CD4-positive, alpha-beta T cell treated with Interleukin-15 for 4 hours (primary cell): ENCODE measurements at regions not wholly inside any gene's neighbourhood (a gene's known extent, or its start where the extent isn't known, plus 50 kb on each side); places are given as distances from the start of the nearest gene placed in this dataset.

Experiments
- DNase-seq: peaks from one replicate; pipeline ENCODE4 v3.0.0-alpha.2; 2020; ENCODE audit warnings: low spot score

DNA sequence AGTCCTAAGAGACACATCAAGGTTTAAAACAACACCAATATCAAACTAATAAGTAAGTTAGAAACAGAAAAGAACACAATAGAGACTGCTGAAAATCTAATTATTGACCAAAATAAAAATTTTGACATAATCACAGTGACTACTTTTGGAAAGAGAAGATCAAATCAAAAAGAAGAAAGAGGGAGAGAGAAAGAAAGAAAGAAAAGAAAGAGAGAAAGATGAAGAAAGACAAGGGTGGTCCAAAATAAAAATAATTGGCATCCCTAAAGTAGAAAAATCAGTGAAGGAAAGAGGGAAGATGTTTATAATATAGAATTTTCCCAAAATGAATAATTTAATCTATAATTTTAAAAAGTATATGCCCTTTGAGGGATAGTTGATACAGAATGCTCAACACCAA, 118.8 kb upstream of the VIPR2 start:
- no peak for DNase-seq

DNA sequence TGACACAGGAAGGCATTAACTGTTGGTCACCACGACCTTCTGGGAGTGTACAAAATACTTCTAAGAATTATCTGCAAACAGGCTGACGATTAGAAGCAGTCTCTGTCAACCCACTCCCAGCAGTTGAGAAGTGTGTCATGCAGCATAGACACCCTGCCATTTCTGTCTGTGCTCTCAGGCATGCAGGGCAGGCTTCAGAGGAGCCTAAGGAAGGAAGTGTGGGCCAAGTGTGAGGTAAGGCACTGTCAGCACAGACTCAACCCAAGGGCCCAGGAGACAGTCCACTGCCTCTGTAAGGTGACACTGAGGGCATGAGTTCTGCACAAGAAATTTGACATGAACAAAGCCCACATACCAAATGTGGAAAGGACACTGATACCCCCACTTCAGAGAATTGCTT, 109.0 kb upstream of the VIPR2 start:
- DNase-seq = peak; percentile 10

DNA sequence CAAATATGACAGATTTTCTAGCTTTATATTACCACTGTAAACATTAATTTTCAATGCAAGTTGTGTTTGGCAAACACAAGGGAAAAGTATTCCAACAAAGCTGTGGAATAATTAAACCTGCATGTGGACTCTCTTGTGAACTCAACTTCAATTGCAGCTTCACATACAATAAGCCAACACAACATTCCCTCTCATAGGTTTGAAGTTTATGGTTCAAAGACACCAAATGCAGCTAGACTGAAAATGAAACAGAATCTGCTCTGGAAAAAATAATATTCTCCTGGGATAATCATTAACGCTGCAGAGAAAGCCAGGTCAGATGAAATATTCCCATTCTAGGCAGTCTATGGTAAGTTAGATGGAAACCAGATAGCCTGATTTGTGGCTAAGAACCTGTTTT, 105.8 kb upstream of the VIPR2 start:
- no peak for DNase-seq

DNA sequence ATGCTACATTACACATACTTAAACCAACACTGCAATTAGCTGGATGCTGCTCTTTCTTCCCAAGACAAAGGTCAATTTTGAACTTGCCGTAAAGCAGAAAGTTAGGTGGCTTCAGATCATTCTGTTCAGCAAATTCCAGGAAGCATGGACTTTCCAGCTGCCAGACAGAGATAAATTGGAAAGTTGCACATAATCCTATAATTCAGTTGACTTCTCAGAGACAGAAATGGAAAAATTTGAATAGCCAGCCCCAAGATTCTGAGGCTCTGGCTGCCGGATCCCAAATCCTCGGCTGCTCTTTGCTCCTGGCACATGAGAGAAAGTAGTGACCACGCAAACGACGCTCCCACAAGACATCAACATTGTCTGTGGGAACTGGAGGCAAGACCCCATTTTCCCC, 105.0 kb upstream of the VIPR2 start:
- DNase-seq = no peak

DNA sequence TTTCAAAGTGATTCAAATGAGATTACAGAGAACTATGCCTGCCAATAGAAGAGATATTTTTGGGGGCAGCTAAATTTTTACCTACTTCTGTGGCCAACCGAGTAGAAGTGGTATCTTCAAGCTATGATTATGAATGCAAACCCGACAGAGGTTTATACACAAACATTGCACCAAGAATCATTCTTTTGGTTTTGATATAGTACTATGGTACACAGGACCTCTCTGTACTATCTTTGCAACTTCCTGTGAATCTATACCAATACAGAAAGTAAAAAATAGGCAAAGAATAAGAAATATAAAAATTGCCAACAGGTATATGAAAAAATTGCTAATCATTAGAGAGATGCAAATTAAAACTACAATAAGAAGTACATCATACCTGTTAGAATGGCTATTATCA, 103.2 kb upstream of the VIPR2 start:
- no peak for DNase-seq

DNA sequence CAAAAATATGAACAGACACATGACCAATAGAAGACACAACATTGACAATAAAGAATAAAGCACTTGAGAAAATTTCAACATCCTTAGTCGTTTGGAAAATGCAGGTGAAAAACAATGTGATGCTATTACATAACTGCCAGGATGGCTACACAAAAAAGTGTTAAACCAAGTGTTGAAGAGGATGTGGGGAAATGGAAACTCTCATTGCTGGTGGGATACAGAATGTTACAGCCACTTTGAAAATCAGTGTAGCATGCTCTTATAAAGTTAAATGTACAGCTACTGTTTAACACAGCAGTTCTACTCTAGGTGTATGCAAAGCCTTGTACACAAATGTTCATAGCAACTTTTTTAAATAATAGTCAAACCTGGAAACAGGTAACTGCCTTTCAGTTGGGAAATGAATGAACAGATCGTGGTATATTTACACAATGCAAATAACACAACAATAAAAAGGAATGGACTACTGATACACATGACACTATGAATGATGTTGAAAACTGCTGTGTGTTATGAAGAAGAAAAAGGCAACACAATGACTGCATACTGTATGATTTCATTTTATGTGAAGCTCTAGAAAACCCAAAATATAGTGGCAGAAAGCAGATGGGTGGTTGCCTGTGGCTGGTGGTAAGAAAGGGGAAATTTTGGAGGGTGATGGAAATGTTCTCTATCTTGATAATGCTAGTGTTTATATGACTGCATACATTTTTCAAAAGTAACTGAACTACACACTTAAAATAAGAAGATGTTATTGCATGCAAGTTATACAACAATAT, 102.2 kb upstream of the VIPR2 start:
- no peak for DNase-seq

DNA sequence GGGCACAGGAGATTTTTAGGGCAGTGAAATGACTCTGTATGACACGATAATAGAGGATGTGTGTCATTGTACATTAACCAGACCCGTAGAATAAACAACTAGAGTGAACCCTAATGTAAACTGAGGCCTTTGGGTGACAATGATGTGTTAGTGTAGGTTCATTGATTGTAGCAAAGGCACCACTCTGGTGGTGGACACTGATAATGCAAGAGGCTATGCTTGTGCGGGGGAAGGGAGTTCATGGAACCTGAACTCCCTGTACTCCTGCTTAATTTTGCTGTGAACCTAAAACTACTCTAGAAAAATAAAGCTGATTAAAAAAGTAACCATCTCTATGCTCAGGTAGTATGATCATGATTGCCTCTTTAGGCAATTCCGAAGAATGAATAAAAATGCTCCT, 96.3 kb upstream of the VIPR2 start:
- no peak for DNase-seq

DNA sequence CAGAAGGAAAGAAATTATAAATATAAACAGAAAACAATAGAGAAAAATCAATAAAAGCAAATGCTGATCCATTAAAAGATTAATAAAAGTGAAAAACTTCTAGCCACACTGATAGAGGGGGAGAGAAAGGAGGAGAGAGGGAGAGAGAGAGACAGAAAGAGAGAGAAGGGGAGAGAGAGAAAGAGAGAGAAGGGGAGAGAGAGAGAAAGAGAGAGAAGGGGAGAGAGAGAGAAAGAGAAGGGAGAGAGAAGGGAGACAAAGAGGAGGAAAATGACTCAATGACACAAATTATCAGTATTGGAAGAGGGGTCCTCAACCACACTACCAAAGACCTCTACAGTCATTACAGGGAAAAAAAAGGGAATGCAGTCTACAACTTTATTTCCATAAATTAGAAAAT, 94.4 kb upstream of the VIPR2 start:
- DNase-seq = no peak

DNA sequence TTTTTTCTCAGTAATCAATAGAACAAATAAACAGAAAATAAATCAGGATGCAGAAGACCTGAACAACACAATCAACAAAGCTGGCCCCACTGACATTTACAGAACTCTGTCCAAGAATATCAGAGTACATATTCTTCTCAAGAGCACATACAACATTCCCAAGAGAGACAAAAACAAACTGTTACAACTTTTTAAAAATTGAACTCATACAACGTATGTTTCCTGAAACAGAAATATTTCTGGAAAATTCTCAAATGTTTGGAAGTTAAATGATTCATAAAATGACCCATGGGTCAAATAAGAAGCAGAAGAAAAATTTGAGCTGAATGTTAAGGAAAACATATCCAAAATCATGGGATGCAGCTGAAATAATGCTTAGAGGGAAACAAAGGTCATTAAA, 93.9 kb upstream of the VIPR2 start:
- no peak for DNase-seq

DNA sequence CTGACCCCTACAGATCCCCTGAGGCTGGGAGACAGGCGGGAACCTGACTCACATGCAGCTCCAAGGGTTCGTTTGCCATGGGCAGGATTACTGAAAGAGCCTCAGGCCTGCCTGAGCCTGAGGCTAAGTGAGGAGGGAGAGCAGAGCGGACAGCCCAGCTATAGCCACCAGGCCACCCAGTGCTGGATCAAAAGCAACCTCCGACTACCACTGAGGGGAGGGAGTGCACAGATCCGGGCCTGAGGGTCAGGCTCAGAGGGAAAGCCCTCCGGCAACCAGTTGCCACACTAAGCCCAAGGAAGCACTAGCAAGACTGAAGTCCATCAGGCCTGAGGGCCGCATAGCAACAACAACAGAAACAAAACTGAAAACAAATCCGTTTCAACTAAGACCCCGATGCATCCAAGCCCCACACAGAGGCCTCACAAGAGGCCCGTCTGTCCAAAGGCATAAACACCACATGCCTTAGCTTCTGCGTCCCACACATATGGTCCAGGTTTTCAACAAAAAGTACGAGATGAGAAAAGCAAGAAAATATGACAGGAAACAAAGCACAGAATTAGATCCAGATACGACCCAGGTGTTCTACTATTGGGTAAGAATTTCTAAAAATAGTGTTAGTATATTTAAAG, 92.5 kb upstream of the VIPR2 start:
- DNase-seq = no peak

DNA sequence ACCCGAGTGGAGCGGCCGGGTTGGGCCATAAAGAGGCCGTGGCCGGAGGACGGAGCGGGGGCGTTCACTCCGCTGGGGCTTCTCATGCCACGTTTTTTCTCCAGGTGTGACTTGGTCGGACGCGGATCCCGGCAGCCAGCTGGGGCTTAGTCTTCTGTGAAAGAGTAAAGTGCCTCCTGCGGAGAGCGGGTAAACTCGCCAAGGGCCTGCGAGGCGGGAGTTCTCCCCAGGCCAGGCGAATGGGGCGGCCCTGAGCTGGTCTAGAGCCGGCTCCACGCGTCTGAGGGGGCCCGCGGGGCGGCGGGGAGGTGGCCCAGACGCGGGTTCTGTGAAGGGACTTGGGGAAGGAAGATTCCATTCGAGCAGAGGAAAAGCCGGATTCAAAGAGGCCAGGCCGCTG, 86.3 kb upstream of the VIPR2 start:
- no peak for DNase-seq

DNA sequence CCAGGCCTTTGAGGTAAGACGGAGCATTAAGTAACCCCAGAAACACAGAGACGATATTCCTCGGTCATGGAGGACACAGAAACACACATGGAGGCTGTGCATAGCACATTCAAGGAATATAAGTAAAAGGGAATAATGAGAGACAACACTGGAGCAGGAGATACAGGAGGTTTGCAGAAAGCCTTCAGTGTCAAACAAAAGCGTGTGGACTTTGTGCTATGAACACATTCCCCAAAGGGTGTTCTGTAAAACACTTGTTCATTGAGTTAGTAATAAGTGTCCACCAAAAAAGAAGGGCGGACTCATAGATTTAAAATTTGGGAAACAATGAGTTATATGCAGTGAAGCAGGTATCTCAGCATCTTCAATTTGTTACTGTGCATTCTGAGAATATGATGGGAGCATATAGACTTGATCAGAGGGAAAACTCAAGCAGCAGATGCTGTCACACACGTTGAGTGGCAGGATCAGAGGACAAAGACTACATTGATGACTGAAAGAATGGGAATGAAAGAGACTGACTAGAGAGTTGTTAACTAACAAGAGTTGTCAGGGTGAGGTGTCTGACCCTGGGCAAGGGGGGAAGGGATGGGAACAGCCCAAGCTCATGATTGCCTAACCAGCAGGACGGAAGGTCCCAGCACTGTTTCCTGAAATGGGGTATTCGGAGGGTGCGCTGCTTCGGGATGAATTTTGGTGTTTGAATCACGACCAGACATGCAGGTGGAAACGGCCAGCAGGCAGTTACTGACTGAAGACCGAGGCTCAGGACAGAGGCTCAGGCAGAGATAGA, 85.2 kb upstream of the VIPR2 start:
- DNase-seq = no peak

DNA sequence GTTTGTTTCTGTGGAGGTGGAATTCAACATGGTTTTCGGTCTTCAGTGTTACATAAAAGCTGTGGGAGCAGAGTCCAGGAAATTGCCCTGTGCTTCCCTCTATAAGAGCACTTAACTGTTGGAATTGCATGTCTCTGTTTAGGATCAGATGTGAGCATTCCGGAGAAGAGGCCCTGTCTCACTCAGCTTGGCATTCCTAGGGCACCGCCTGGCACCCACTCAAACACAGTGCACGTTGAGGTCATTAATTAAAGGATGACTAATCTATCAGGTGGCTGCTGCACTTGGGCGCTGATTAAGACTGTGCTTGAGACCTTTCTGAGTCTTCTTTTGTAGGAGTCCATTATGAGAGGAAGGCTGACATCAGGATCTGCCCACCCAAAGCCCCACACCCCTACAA, 82.8 kb upstream of the VIPR2 start:
- no peak for DNase-seq

DNA sequence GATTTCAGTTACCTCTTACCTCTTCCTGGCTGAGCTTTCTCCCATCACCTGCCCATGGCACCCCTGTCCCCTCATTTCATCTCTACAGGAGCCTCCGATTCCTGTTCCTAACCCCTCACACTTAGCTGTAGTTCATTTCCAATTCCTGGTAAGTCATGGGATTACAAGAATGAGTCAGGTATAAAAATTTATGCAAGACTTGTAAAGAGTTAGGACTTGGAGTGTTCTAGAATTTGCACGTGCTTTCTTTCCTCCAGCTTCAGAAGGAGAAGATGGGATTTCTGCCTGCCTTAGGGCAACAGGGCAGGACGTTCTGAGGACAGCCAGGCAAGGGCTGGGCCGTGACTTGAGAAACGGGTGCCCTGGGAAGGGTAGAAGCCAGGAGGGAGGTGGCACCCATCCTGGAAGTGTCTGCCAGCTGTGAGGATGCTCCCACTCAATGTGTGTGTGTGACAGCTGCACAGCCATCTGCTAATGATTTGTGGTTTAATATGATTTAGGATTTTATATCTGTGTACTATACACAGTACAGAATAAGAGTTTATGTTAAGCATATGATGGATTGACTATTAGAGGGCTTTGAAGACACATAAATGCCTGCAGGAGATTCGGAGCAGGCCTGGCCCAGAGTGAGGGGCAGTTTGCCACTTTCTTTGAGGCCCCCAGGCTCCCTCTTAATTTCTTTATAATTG, 81.5 kb upstream of the VIPR2 start:
- DNase-seq = no peak

DNA sequence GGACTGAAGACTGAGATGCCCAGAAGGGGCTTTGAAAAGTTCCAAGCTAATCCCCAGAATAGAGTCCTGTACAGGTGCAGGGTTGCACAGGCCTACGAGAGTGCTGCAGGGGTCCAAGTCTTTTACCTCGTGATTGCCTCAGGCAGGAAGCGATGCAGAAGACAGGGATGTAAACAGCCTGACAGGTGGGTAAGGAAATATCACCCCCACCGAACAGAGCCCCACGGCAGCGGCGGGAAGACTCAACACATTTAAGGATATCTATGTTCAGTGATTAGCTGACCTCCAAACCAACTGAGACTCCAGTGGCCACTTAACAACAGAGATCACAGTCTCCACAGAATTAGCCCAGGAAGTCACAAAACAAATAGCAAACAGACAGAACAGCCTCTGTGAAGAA, 73.9 kb upstream of the VIPR2 start:
- no peak for DNase-seq

DNA sequence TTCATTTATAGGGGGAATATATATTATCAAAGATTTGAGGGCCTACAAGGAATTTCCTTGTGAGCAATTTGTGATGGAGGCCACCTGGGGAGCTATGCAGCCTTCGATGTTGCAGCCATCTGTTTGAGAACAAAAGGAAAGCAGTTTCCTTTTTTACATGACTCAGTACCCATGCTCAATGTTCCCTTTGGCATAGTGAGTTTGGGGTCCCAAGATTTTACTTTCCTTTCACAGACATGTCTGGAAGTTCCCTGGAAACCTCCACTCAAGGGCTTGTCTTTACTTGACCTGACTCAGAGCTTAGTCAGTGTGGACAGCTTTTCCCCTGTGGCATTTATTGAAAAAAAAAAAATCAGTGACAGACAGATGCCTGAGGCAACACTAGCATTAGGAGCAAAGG, 73.5 kb upstream of the VIPR2 start:
- no peak for DNase-seq

DNA sequence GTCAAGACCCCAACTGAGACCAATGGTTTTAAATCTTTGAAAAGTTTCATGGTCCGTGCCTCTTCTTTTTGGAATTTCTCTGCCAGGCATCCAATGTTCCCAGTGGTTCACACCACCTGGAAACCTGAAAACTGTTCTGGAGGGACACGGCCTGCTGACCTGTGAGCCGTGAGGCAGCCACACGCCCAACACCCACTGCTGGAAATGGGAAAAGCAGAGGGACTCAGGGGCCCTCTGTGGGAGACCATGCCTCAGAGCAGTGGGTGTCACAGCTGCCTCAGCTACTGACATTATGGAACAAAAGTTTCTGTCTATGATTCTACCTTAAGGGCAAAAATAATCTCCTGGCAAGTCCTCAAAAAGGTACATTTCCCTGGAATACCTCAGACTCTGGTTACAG, 70.4 kb upstream of the VIPR2 start:
- no peak for DNase-seq

DNA sequence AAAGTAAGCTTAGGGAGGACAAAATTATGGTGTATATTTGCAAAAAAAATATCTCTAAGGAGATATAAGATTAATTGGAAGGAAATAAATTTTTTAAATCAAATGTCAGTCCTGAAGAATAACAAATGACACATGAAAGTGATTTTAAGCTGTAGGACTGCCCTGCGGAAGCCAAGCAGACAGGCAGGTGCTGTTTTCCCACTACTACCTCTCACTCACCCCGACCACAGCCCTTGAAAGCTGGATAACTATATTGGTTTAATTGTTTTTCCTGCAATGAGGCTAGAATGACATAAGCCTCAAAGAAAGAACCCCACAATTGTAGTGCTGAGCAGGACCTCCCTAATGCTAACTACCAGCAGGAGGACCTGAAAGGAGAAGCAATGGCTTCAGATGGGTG, 68.6 kb upstream of the VIPR2 start:
- DNase-seq = no peak

DNA sequence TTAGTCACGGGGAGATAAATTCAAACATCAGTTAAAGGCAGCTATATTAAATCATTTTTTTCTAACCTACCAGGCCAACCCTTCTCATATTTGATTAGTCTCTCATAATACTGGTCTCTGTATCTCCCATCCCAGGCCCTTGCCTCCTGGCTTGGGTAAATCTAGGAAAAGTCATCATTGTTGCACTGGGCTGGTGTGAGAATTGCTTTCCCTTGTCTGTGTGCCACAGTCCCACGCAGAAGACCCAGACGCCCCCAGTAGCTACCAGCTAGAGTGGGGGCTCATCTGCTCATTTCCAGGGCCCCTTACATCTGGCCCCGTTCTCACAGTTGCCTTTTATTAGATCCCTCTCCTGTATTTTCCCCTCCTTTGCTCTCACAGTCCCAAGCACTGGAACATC, 67.6 kb upstream of the VIPR2 start:
- no peak for DNase-seq

DNA sequence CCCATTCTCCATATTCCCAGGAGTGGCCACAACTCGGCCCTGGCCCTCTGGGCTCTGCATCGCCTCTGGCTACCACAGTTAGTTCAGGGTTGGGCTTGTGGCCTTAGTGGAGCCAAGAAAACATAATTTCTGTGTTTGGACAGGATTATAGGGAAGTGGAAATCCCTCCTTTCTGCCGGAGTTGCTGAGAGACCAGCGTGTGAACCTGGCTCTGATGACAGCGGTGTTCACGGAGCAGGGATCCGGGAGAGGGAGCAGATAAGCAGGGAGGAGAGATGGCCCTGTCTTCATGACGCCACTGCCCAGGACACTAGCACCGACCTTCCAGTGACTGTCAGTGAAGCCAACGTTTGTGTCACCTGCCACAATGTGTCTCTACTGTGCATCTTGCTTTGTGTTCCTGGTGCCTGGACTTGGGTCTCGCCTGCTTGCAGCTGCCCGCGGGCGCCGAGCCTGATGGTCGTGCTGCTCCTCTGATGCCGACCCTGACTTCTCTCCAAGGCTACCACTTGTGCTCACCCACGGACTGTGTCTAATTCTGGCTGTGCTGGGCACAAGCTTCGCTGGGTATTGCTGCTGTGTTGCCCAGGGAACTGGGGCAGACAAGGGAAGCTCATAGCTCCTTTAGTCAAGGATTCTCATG, 67.0 kb upstream of the VIPR2 start:
- DNase-seq = no peak

DNA sequence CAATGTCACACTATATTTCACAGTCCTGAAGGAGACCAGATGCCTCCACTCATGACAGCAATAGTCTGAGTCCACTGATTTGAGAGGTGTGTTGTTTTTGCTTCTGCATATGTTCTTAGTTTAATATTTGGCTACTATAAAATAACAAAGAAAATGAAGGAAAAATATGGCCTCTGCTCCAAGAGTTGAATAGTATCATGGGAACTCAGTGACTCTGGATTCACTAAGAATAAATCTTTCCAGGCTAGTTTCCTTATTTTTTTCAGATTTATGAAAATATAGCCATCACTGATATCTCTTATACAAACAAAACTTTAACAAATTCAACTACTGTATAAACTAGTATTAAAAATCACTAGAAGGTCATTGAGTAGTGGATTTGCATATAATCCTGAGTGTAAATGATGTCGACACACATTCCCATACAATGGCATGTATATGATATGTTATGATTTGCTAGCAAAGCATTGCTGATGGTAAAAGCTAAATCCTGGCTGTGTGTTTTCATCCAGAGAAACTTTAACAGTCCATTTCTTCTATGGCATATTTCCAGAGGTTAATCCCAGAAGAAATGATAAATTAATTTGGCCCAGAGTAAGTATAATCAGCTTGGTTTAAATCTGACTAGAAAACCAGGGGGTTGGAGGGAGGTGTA, 66.0 kb upstream of the VIPR2 start:
- DNase-seq = no peak

DNA sequence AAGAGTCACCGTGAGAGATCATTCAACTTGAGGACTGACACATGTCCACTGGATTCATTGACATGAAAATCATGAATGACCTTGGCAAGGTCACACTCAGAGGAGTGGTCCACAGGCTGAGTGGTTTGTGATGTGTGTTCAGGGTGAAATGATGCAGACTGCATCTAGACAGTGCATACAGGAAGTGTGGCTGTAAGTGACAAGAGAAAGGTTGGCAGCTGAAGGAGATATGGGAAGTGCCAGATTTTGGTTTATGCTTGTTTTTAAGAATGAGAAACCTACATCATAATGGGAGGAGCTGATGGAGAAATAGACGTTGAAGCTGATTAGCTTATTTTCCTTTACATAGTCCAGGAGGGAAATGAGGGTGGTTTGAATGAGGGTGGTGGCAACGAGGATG, 64.8 kb upstream of the VIPR2 start:
- no peak for DNase-seq
